KBM-7 (cell line): ENCODE measurements at regions not wholly inside any gene's neighbourhood (a gene's known extent, or its start where the extent isn't known, plus 50 kb on each side); places are given as distances from the start of the nearest gene placed in this dataset.

ENCODE experiments used
- DNase-seq: peaks from one replicate; pipeline ENCODE4 v3.0.0-alpha.2; 2015
- in situ Hi-C: fragments of 300-500 bp; cut with MboI; formaldehyde crosslinking; loops from 2 replicates; pipeline ENCODE4 v1.14.3; 2020; ENCODE audit warnings: low sequenced_read_pairs, low pct_unique_long_range_greater_than_20kb, mixed read lengths

DNA sequence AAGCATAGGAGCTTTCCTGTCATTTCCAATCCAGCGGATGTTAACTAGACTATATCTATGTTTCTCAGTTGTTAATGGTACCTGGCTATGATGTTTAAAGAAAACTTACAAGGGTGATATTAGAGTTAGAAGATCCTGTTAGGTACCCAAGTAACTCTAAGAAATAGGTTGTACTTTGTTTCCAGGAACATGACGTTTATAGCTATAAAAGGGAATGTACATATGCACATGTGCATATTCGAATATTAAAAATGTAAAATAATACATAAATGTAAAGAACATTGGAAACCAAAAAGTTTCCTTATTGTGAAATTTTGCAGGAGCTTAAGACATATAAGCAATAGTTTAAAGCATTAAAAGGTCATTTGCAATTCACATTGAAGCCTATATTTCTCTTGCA is 247.7 kb upstream of the EDIL3 start:
- DNase-seq: no peak
- in situ Hi-C loops: no loop called here

- DNase-seq: no peak
These were observed 244.2 kb upstream of the EDIL3 start for GRCh38 chr5:84628918-84629317.

GRCh38 chr5:84623019-84623418 is 238.3 kb upstream of the EDIL3 start:
- peak; percentile 53 for DNase-seq
- in situ Hi-C loops: no loop called here

More at GRCh38 chr5:84628918-84629317, 244.2 kb upstream of the EDIL3 start:
- in situ Hi-C loops: no loop called here

- DNase-seq: peak; percentile 1
- in situ Hi-C loops: no loop called here
These were observed 237.8 kb upstream of the EDIL3 start for GRCh38 chr5:84622461-84622860.

DNA sequence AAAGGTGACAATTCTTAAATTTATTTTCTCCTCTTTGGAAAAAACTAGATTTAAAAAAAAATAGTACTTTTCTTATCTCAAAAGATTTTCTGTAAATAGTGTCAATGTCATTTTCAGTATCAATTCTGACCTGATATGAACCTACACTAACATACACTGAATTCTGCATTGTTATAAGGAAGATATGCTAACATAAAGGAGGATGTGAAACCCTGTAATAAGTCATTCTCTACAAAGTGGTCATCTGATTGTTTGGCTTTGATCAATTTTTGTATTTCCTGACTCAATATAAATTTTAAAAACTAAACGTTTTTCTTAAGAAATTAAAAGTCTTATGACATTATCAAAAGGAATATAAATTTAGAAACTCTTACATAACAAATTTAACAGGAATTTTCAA is 233.6 kb upstream of the EDIL3 start:
- in situ Hi-C loops: no loop called here
- no peak for DNase-seq

DNA sequence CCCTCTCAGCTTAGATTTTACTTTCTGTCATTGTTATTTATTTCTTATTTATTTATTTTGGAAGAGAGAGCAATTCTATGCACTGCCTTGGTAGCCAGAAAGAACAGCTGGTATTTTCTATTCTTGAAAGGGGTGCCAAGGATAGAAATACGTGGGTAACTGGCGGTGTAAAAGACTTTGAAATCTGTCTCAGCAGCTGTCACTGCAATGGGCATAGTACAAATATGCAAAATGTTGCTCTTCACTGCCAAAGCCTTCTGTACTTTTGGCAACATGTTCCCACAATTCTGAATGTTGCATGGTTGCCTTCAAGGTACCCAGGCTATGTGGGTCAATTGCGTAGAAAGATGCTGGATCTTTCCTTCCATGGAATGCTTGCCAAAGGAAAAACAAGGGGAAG is 230.2 kb upstream of the EDIL3 start:
- in situ Hi-C loops: no loop called here
- DNase-seq: no peak

DNA sequence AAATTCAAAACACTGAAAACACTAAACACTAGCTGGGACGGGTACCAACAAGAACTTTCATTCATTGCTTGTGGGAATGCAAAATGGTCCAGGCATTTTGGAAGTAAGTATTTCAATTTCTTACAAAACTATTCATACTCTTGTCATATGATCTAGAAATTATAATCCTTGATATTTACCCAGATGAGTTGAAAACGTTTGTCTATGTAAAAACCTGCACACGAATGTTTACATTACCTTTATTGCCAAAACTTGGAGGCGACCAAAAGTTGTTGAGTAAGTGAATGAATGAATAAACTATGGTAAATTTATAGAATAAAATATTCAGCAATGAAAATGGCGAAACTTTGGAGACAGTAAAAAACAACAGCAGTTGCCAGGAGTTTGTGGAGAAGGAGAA is 222.1 kb upstream of the EDIL3 start:
- in situ Hi-C loops: no loop called here
- DNase-seq: no peak

GRCh38 chr5:84605241-84605640 is 220.6 kb upstream of the EDIL3 start:
- DNase-seq: no peak
- in situ Hi-C loops: no loop called here

DNA sequence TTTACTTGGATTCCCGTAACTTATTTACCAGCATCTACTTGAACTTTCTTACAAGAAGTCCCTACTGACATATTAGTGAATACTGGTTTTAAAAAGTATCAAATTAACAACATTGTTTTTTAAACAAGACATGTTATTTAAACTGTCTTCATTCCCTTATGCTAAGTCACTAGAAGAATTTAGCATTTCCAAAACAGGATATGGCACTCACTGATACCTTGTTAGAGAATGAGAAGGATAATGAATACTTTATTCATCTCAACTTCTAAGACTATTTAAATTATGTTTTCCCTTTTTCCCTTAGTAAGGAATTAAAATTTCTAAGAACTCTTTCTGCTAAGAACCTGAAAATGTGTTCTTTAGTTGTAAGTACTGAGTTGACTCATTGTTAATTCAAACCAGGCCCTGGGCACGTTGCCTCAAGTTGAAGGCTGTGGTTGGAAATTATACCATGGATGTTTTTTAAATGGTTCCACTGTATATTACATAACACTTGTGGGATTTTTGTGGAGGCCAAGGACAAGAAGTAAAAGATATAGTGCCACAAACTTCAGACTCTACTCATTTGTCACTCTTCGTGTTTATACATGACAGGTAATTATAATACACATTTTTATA is 219.0 kb upstream of the EDIL3 start:
- DNase-seq: no peak
- in situ Hi-C loops: no loop called here

DNA sequence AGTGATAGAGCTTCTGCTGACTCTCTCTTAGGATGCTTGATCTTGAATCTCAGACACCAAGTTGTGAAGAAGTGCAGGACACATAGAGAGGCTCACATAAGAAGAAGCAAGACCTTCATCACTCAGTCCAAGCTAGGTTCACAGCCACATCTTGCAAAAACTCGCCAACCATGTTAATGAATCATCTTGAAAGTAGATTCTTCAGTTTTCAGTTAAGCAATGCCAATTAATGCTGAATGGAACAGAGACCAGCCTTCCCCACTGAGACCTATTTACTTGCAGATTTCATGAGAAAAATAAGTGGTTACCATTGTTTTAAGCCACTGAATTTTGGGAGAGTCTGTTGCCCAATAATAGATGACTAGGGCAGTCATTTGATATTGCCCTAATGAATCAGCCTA is 217.7 kb upstream of the EDIL3 start:
- in situ Hi-C loops: no loop called here
- no peak for DNase-seq

GRCh38 chr5:84599964-84600363 is 215.3 kb upstream of the EDIL3 start:
- no peak for DNase-seq
- in situ Hi-C loops: no loop called here

DNA sequence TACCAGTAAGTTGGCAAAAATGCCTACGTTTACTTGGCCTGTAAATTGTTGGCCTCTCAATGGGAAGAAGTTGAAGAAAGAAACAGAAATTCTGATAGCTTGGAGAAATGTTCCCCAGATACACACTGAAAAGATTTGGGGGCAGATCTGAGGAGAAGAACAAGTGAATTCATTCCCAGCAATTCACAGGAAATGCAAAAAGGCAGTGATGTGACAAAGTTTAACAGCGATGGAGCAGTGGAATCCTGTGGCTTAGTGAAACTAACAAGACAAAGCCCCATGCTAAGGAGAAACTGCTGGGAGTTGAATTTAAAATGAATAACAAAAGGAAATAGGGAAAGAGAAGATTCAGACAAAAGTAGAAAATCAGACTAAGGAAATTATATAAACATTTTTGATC is 213.2 kb upstream of the EDIL3 start:
- in situ Hi-C loops: no loop called here
- no peak for DNase-seq

DNA sequence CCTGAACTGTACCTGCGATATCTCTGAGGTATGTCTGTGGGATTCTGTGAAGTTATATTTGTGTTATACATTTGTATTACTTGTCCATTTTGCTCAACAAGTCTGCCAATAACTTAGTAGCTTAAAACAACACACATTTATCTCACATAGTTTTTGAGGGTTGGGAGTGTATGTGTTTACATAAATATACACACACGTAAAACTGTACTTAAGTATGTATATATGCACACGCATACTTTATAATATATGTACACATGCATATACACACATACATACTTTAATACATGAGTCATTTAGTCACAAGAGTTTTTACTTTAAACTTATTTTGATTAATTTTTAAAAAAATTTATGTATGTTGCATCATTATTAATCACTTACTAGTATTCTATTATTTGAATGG is 205.9 kb upstream of the EDIL3 start:
- no peak for DNase-seq
- in situ Hi-C loops: no loop called here

DNA sequence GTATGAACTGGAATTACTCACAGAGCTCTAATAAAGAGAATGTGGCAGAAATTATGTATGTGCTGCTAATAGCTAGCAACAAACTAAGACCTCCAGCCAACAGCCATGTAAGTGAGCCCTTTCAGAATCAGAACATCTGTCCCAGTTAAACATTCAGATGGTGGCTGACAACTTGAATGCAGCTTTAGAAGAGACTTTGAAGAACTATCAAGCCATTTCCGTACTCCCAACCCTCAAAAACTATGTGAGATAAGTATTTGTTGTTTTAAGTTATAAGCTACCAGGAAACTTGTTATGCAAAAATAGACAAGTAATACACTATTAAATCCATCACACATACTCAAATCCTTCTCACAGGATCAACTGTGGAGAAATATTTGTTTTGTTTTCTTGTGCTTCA is 205.2 kb upstream of the EDIL3 start:
- DNase-seq: no peak
- in situ Hi-C loops: no loop called here

GRCh38 chr5:84585218-84585617 is 200.5 kb upstream of the EDIL3 start:
- in situ Hi-C loops: no loop called here
- DNase-seq: no peak

GRCh38 chr5:84578226-84578625 is 193.5 kb upstream of the EDIL3 start:
- no peak for DNase-seq
- in situ Hi-C loops: no loop called here

- no peak for DNase-seq
- in situ Hi-C loops: no loop called here
These were observed 188.5 kb upstream of the EDIL3 start for GRCh38 chr5:84573017-84573712.

DNA sequence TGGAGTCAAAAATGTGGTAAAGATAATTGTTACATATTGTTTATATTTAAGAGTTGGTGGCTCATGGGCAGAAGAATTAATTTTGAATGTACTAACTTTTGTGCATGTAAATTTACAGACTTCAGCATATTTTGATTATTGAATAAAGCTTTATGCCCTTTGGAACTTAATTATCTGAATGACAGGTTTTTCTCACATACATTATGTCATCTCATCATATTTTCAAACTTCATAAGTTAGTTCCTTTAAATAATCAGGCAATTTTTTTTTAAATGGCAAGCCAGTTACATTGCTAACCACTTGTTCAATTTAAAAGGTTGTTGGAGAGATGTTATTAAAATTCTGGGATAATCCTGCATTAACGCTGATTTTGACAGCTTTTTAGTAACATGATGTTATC is 184.6 kb upstream of the EDIL3 start:
- in situ Hi-C loops: no loop called here

GRCh38 chr5:84568171-84568570 is 183.5 kb upstream of the EDIL3 start:
- DNase-seq: no peak
- in situ Hi-C loops: no loop called here

More for the DNA sequence above, 184.6 kb upstream of the EDIL3 start:
- no peak for DNase-seq

- in situ Hi-C loops: no loop called here
- DNase-seq: no peak
These were observed 181.2 kb upstream of the EDIL3 start for GRCh38 chr5:84565866-84566265.
